Hematopoietic multipotent progenitor cell treated with erythropoietin and hydrocortisone succinate and interleukin-3 and kit ligand, for 15 days (in vitro differentiated cells): ENCODE measurements at regions not wholly inside any gene's neighbourhood (a gene's known extent, or its start where the extent isn't known, plus 50 kb on each side); places are given as distances from the start of the nearest gene placed in this dataset.

Experiments used
- DNase-seq: peaks from one replicate; pipeline ENCODE4 v3.0.0-alpha.2; 2015; ENCODE audit warnings: low spot score

DNA sequence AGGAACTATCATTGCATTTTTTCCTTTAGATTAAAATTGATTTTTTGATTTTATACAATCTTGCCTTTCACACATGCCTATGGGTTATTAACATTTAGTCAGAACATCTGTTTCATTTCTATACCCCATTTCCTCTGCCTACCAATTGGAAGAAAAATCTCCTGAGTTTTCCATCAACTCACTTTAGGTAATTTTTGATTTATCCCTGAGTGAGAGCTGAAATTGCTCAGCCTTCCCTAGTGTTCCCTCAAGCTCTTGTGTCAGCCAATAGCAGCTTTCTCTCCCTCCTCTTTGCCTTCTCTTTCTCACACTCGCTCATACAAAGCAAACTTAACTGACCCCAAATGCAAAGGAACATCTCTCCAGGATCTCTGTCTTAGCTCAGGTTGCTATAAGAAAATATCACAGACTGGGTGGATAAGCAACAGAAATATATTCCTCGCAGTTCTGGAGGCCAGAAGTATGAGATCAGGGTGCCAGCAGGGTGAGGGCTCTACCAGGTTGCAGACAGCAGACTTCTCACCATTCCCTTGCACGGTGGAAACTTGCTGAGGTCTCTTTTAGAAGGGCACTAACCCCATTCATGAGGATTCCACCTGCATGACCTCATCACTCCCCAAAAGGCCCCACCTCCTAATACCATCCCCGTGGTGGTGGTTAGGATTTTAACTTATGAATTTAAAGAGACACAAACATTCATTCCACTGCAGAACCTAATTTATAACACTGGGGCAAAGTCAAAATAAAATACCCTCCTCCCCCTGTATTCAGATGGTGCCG is 224.2 kb upstream of the SFSWAP start:
- no peak for DNase-seq

DNA sequence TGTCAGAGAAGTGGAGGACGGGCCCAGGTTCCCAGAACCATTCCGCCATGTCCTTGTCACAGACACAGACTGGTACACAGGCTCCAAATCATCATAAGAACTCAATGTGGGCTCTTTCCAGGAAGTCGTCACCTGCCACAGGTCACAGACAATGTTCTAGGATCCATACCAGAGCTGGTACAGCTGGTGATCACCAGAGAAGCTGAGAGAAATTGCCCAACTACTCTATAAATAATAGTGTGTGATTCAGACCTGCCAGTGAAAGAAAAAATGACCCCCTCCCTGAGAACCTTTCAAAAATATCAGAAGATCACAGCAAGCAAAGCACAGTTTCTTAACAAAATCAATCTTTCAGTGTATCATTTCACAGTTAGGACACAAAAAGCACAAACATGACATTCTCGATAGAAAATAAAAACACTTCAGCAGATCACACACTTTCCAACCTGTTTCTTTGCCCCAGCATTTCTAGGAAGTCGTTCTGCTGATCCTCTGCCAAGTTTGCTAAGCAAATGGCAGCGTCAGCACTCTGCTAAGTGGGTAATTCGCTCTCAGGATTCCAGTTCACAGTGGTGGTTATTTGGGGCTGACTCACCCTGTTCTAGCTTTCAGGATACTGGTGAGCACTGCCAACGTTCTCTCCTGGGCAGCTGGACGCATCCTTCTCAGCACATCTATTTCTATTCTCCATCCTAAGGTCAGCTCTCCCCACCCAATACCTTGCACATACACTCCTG is 223.3 kb upstream of the SFSWAP start:
- no peak for DNase-seq

DNA sequence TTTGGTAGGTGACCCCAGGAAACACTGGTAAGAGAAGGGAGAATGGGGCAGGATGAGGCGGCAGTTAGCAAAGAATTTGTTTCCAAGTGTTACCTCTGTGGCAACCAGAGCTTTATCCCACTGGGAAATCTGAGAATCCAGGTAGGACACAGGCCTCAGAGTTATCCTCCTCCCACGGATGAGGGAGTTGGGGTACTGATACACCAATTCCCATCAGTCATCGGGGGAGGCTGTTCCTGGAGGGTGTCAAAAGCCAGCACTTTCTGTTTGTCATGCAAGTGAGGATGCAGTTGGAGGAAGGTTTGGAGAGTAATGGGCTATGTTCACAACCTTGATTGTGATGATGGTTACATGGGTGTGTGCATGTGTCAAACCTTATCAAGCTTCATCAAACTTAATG is 221.2 kb upstream of the SFSWAP start:
- no peak for DNase-seq

- DNase-seq = no peak
Measured at GRCh38 chr12:131491155-131491554, 219.7 kb upstream of the SFSWAP start.

DNA sequence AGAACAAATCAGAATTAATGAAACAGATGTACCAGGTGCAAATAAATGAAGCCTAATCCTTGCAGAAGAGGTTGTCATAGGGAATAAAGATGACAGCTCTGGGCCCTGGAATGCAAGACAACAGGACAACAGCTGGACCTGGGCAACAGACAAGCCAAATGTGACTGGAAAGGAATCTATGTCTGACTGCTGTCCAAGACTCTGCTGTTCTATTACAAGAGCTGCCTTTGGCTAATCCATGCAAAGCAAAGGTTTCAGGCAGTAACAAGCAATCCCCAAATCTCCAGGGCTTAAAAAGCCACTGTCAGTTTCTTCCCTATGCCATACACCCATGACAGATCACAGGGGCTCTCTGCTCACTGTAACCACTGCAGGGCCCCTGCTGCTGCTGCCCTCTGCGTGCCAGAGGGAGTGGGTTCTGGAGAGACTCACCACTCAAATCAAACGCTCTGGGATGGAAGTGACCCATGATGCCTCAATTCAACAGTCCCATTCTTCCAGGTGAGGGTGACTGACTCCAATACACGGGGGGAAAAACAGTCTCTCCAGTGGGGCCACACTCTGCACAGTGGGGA is 218.9 kb upstream of the SFSWAP start:
- no peak for DNase-seq

GRCh38 chr12:131493068-131493826 is 217.6 kb upstream of the SFSWAP start:
- no peak for DNase-seq

- DNase-seq = no peak
Measured at GRCh38 chr12:131494216-131494615, 216.7 kb upstream of the SFSWAP start.

GRCh38 chr12:131494741-131495524 is 216.0 kb upstream of the SFSWAP start:
- DNase-seq = no peak

GRCh38 chr12:131497966-131498365 is 212.9 kb upstream of the SFSWAP start:
- DNase-seq = no peak

GRCh38 chr12:131499160-131499863 is 211.6 kb upstream of the SFSWAP start:
- no peak for DNase-seq

DNA sequence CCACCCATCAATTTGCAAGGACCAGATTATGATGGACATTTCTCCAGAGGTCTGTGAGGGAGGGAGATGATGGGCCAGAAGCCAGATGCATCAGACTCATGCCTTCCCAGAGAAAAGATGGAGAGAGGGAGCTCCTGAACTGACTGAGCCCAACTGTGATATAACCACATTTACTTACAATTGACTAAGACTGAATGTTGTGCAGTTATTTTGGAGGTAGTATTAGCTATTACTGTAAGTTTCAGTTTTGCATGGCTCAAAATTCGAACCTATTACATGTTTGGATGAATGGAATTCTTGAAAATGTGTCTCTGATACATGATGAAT is 211.1 kb upstream of the SFSWAP start:
- DNase-seq = no peak

GRCh38 chr12:131500564-131500963 is 210.3 kb upstream of the SFSWAP start:
- DNase-seq = no peak

- DNase-seq = no peak
Measured at GRCh38 chr12:131505561-131505960, 205.3 kb upstream of the SFSWAP start.

GRCh38 chr12:131506426-131506825 is 204.5 kb upstream of the SFSWAP start:
- no peak for DNase-seq

DNA sequence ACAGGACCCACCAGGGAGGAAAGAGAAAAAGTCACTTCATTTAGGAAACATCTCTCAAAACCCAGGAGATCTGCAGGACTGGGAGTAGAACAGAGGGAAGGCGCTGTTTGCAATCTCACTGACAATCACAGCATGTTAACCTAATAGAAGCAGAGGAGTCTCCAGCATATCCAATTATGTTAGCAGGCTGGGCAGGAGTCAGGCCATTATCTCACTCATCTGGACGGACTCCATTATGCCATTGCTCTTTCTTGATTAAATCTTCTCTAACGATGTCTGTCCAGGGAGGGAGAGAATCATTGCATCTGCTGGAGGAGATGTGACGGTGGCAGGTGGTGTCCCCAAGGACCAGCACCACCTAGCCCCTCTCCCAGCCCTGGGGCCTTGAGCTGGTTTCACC is 203.8 kb upstream of the SFSWAP start:
- DNase-seq = no peak

- no peak for DNase-seq
Measured at GRCh38 chr12:131507881-131508280, 203.0 kb upstream of the SFSWAP start.

GRCh38 chr12:131509701-131510100 is 201.2 kb upstream of the SFSWAP start:
- DNase-seq = no peak

- no peak for DNase-seq
Measured at GRCh38 chr12:131510431-131510830, 200.5 kb upstream of the SFSWAP start.

- DNase-seq = no peak
Measured at GRCh38 chr12:131511391-131511802, 199.5 kb upstream of the SFSWAP start.

DNA sequence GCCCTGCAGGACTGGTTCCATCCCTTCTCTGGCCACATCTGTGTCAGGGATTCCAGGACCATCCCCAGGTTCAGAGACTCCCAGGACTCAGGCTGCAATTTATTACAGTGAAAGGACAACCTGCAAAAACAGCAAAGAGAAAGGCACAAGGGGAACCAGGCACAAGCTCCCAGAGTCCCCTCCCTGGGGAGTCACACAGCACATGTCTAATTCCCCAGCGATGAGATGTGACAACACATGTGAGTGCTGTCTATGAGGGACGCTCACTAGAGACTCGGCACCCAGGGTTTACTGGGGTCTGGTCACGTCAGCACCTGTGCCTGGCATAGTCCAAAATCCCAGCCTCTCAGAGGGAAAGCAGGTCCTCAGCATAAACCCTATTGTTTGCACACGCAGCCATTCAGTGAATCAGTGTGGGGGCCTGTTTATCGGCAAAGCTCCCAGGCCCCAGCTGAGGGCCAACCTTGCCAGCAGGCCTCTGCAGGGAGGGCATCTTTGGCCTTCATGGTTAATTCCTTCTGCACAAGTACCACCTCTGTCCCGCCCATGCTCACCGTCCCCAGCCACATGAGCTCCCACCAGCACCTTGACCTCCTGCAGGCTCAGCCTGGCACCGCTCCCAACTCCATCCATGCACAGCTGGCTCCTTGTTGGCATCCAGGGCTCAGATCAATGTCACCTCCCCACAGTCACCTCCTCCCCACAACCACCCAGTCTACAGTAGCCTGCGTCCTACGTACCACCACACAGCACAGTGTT is 198.9 kb upstream of the SFSWAP start:
- no peak for DNase-seq
